H1 (cell line): ENCODE measurements at regions not wholly inside any gene's neighbourhood (a gene's known extent, or its start where the extent isn't known, plus 50 kb on each side); places are given as distances from the start of the nearest gene placed in this dataset.

ENCODE experiments used
- NANOG ChIP-seq: IDR thresholded peaks from 2 replicates; pipeline ENCODE4 v1.6.1; 2011; ENCODE audit warnings: low read length, low read depth, mild to moderate bottlenecking, inconsistent platforms; ENCODE audit not compliant: insufficient read depth, poor library complexity, severe bottlenecking
- POLR2AphosphoS5 ChIP-seq: IDR thresholded peaks from 2 replicates; pipeline ENCODE4 v1.6.1; 2011; ENCODE audit warnings: low read depth, low read length
- TF ChIP-seq, protein P1 (sequence below): fragments of 300-600 bp; sonication (generic); IDR thresholded peaks from 2 replicates; pipeline ENCODE4 v1.7.1; 2012; ENCODE audit warnings: low read length, moderate library complexity, mild to moderate bottlenecking, inconsistent platforms; ENCODE audit not compliant: insufficient replicate concordance
- TF ChIP-seq, protein P2 (sequence below): IDR thresholded peaks from 2 replicates; pipeline ENCODE4 v1.6.1; 2012; ENCODE audit warnings: inconsistent platforms

DNA sequence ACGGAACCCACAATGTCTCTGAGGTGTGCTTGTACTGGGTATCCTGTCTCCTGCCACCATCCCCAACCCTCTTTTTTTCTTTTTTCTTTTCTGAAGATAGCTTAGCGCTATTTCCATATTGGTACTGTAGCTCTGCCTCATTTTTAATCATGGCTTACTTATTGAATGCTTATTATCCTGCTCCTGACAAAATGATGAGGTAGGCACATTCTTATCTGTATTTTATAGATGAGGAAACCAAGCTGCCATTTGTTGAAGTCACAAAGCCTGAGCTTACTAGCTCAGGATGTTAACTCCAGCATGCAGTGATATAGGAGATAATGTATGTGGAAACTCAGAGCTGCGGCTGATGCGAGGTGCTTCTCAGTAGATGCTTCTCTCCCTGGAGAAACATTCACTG is 61.4 kb upstream of the GPR6 start (continued):
- TF ChIP-seq, protein P1, sequence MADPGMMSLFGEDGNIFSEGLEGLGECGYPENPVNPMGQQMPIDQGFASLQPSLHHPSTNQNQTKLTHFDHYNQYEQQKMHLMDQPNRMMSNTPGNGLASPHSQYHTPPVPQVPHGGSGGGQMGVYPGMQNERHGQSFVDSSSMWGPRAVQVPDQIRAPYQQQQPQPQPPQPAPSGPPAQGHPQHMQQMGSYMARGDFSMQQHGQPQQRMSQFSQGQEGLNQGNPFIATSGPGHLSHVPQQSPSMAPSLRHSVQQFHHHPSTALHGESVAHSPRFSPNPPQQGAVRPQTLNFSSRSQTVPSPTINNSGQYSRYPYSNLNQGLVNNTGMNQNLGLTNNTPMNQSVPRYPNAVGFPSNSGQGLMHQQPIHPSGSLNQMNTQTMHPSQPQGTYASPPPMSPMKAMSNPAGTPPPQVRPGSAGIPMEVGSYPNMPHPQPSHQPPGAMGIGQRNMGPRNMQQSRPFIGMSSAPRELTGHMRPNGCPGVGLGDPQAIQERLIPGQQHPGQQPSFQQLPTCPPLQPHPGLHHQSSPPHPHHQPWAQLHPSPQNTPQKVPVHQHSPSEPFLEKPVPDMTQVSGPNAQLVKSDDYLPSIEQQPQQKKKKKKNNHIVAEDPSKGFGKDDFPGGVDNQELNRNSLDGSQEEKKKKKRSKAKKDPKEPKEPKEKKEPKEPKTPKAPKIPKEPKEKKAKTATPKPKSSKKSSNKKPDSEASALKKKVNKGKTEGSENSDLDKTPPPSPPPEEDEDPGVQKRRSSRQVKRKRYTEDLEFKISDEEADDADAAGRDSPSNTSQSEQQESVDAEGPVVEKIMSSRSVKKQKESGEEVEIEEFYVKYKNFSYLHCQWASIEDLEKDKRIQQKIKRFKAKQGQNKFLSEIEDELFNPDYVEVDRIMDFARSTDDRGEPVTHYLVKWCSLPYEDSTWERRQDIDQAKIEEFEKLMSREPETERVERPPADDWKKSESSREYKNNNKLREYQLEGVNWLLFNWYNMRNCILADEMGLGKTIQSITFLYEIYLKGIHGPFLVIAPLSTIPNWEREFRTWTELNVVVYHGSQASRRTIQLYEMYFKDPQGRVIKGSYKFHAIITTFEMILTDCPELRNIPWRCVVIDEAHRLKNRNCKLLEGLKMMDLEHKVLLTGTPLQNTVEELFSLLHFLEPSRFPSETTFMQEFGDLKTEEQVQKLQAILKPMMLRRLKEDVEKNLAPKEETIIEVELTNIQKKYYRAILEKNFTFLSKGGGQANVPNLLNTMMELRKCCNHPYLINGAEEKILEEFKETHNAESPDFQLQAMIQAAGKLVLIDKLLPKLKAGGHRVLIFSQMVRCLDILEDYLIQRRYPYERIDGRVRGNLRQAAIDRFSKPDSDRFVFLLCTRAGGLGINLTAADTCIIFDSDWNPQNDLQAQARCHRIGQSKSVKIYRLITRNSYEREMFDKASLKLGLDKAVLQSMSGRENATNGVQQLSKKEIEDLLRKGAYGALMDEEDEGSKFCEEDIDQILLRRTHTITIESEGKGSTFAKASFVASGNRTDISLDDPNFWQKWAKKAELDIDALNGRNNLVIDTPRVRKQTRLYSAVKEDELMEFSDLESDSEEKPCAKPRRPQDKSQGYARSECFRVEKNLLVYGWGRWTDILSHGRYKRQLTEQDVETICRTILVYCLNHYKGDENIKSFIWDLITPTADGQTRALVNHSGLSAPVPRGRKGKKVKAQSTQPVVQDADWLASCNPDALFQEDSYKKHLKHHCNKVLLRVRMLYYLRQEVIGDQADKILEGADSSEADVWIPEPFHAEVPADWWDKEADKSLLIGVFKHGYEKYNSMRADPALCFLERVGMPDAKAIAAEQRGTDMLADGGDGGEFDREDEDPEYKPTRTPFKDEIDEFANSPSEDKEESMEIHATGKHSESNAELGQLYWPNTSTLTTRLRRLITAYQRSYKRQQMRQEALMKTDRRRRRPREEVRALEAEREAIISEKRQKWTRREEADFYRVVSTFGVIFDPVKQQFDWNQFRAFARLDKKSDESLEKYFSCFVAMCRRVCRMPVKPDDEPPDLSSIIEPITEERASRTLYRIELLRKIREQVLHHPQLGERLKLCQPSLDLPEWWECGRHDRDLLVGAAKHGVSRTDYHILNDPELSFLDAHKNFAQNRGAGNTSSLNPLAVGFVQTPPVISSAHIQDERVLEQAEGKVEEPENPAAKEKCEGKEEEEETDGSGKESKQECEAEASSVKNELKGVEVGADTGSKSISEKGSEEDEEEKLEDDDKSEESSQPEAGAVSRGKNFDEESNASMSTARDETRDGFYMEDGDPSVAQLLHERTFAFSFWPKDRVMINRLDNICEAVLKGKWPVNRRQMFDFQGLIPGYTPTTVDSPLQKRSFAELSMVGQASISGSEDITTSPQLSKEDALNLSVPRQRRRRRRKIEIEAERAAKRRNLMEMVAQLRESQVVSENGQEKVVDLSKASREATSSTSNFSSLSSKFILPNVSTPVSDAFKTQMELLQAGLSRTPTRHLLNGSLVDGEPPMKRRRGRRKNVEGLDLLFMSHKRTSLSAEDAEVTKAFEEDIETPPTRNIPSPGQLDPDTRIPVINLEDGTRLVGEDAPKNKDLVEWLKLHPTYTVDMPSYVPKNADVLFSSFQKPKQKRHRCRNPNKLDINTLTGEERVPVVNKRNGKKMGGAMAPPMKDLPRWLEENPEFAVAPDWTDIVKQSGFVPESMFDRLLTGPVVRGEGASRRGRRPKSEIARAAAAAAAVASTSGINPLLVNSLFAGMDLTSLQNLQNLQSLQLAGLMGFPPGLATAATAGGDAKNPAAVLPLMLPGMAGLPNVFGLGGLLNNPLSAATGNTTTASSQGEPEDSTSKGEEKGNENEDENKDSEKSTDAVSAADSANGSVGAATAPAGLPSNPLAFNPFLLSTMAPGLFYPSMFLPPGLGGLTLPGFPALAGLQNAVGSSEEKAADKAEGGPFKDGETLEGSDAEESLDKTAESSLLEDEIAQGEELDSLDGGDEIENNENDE: no peak
- no peak for TF ChIP-seq NANOG
- no peak for TF ChIP-seq POLR2AphosphoS5
- TF ChIP-seq, protein P2, sequence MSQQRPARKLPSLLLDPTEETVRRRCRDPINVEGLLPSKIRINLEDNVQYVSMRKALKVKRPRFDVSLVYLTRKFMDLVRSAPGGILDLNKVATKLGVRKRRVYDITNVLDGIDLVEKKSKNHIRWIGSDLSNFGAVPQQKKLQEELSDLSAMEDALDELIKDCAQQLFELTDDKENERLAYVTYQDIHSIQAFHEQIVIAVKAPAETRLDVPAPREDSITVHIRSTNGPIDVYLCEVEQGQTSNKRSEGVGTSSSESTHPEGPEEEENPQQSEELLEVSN: no peak
